ENCODE measurements at regions not wholly inside any gene's neighbourhood (a gene's known extent, or its start where the extent isn't known, plus 50 kb on each side); places are given as distances from the start of the nearest gene placed in this dataset.

GRCh38 chr10:60706146-60706545, 72.1 kb upstream of the CDK1 start:
- TF ChIP-seq CTCF (IDR thresholded peaks at IDR 0.05) = no peak
- TF ChIP-seq POLR2A (IDR thresholded peaks at IDR 0.05) = no peak

All from esophagus squamous epithelium (tissue), 4 donors.